ENCODE measurements at regions not wholly inside any gene's neighbourhood (a gene's known extent, or its start where the extent isn't known, plus 50 kb on each side); places are given as distances from the start of the nearest gene placed in this dataset.

GRCh38 chr15:47959617-47960413 is 161.0 kb upstream of the SLC24A5 start:
- no peak overlapping the region for H3K4me3 ChIP-seq
- H3K27me3 ChIP-seq, result no peaks in the 10 kb centered on the region
- H3K4me1 ChIP-seq (replicated peaks in 1 of 2), result no peaks in the 10 kb centered on the region
- H3K9me3 ChIP-seq (replicated peaks in 1 of 3), result no peaks in the 10 kb centered on the region
- H3K27ac ChIP-seq, result no peak overlapping the region
- H3K36me3 ChIP-seq (replicated peaks in 1 of 2), result no peaks in the 10 kb centered on the region
- intact Hi-C loops (cut with DNase I), result no loop called here
- DNase-seq, result no peak
- no peak for TF ChIP-seq CTCF (IDR thresholded peaks at IDR 0.05)
- no peak for TF ChIP-seq POLR2A (IDR thresholded peaks at IDR 0.05)
- 60 to 77% (median 73%) methylated on average over 5 of the region's 5 CpGs for WGBS, 4 donors

GRCh38 chr15:47961401-47962090 is 159.2 kb upstream of the SLC24A5 start:
- no peaks in the 10 kb centered on the region for H3K4me1 ChIP-seq (replicated peaks in 1 of 2)
- no peaks in the 10 kb centered on the region for H3K9me3 ChIP-seq (replicated peaks in 1 of 3)
- H3K4me3 ChIP-seq, result no peak overlapping the region
- no peak overlapping the region for H3K27ac ChIP-seq
- H3K27me3 ChIP-seq, result no peaks in the 10 kb centered on the region
- TF ChIP-seq POLR2A (IDR thresholded peaks at IDR 0.05), result no peak
- TF ChIP-seq CTCF (IDR thresholded peaks at IDR 0.05), result no peak
- no peak for DNase-seq
- 72 to 74% (median 74%) methylated on average over 9 of the region's 9 CpGs for WGBS, 4 donors
- no peaks in the 10 kb centered on the region for H3K36me3 ChIP-seq (replicated peaks in 1 of 2)
- intact Hi-C loops (cut with DNase I), result no loop called here

- no peak for TF ChIP-seq POLR2A (IDR thresholded peaks at IDR 0.05)
- TF ChIP-seq CTCF (IDR thresholded peaks at IDR 0.05), result no peak
- H3K4me1 ChIP-seq (replicated peaks in 1 of 2), result no peaks in the 10 kb centered on the region
- 67 to 77% (median 72%) methylated on average over 4 of the region's 4 CpGs for WGBS, 4 donors
- H3K27me3 ChIP-seq, result no peaks in the 10 kb centered on the region
- DNase-seq, result no peak
- no peak overlapping the region for H3K27ac ChIP-seq
- no peak overlapping the region for H3K4me3 ChIP-seq
- intact Hi-C loops (cut with DNase I), result no loop called here
- no peaks in the 10 kb centered on the region for H3K36me3 ChIP-seq (replicated peaks in 1 of 2)
- no peaks in the 10 kb centered on the region for H3K9me3 ChIP-seq (replicated peaks in 1 of 3)
These were observed 157.5 kb upstream of the SLC24A5 start for GRCh38 chr15:47963265-47963664.

GRCh38 chr15:47964229-47964628 is 156.6 kb upstream of the SLC24A5 start:
- Histone ChIP-seq H3K4me1 (replicated peaks in 1 of 2) (no peaks in the 10 kb centered on the region), H3K36me3 (replicated peaks in 1 of 2) (no peaks in the 10 kb centered on the region), H3K27ac (no peak overlapping the region), H3K9me3 (replicated peaks in 1 of 3) (no peaks in the 10 kb centered on the region), H3K27me3 (no peaks in the 10 kb centered on the region), H3K4me3 (no peak overlapping the region)
- no peak for DNase-seq
- TF ChIP-seq POLR2A (IDR thresholded peaks at IDR 0.05) (no peak), CTCF (IDR thresholded peaks at IDR 0.05) (no peak)
- intact Hi-C loops (cut with DNase I), result no loop called here
- 66 to 81% (median 77%) methylated on average over 2 of the region's 2 CpGs for WGBS, 4 donors
